ENCODE measurements at regions not wholly inside any gene's neighbourhood (a gene's known extent, or its start where the extent isn't known, plus 50 kb on each side); places are given as distances from the start of the nearest gene placed in this dataset.
"Not testable (repeated sequence)": the region's sequence is repeated elsewhere in the genome, so short reads cannot be mapped to it uniquely, and the experiment has no call there.

DNA sequence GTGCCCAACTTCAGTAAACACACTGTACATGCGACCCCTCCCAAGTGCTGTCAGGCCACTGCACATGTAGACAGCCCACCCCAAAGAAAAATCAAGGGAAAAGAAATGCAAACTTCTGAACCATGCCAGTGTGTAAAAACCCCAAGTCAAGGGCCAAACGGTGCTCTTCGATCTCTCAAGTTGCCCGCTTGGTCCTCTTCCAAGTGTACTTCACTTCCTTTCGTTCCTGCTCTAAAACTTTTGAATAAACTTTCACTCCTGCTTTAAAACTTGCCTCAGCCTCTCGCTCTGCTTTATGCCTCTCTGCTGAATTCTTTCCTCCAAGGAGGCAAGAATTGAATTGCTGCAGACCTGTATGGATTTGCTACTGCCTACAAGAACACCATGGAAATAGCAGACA lies 600.7 kb downstream of the KCTD12 start:
- TF ChIP-seq, protein P1, sequence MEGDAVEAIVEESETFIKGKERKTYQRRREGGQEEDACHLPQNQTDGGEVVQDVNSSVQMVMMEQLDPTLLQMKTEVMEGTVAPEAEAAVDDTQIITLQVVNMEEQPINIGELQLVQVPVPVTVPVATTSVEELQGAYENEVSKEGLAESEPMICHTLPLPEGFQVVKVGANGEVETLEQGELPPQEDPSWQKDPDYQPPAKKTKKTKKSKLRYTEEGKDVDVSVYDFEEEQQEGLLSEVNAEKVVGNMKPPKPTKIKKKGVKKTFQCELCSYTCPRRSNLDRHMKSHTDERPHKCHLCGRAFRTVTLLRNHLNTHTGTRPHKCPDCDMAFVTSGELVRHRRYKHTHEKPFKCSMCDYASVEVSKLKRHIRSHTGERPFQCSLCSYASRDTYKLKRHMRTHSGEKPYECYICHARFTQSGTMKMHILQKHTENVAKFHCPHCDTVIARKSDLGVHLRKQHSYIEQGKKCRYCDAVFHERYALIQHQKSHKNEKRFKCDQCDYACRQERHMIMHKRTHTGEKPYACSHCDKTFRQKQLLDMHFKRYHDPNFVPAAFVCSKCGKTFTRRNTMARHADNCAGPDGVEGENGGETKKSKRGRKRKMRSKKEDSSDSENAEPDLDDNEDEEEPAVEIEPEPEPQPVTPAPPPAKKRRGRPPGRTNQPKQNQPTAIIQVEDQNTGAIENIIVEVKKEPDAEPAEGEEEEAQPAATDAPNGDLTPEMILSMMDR (IDR thresholded peaks at IDR 0.05; ENCODE audit: control extremely low read depth, extremely low read depth): no peak
- 67 to 86% methylated on average over 6 of the region's 6 CpGs for WGBS, 2 donors
- no peaks in the 10 kb centered on the region for H3K27me3 ChIP-seq (ENCODE audit: control insufficient read depth in 3 of 3, insufficient read depth in 3 of 3, low read length in 2 of 3)
- peaks cover 0 to 2% (median 0%) of the 10 kb centered on the region in 4 donors for H3K9me3 ChIP-seq (ENCODE audit: control insufficient read depth in 4 of 4, insufficient read depth in 3 of 4, low read length in 3 of 4)
- peaks cover 0 to 3% (median 0%) of the 10 kb centered on the region in 5 donors for H3K4me1 ChIP-seq (ENCODE audit: control insufficient read depth in 5 of 5, insufficient read depth in 5 of 5, low read length in 5 of 5)
- H3K36me3 ChIP-seq (ENCODE audit: control insufficient read depth in 4 of 4, insufficient read depth in 4 of 4, low read length in 4 of 4): no peaks in the 10 kb centered on the region
- H3K27ac ChIP-seq (ENCODE audit: low read depth in 1 of 2, low read length in 1 of 2): peak overlapping the region in 1 of 2 donors; percentile 31
- H3K4me3 ChIP-seq: no peak overlapping the region
- no peak overlapping the region for H3K9ac ChIP-seq (ENCODE audit: insufficient read depth in 1 of 2, low read length in 2 of 2)
- DNase-seq (no peak), ATAC-seq (ENCODE audit: insufficient read depth, low FRiP score) (no peak)

DNA sequence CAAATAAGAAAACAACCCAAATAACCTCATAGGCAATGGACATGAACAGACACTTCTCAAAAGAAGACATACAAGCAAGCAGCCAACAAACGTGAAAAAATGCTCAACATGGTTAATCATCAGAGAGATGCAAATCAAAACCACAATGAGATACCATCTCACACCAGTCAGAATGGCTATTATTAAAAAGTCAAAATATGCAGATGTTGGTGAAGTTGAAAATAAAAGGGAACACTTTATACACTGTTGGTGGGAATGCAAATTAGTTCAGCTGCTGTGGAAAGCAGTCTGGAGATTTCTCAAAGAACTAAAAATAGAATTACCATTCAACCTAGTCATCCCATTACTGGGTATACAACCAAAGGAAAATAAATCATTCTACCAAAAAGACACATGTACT lies 606.4 kb downstream of the KCTD12 start:
- H3K9me3 ChIP-seq (ENCODE audit: control insufficient read depth in 4 of 4, insufficient read depth in 3 of 4, low read length in 3 of 4); H3K9ac ChIP-seq (ENCODE audit: insufficient read depth in 1 of 2, low read length in 2 of 2); H3K4me3 ChIP-seq; H3K4me1 ChIP-seq (ENCODE audit: control insufficient read depth in 5 of 5, insufficient read depth in 5 of 5, low read length in 5 of 5); H3K36me3 ChIP-seq (ENCODE audit: control insufficient read depth in 4 of 4, insufficient read depth in 4 of 4, low read length in 4 of 4); H3K27me3 ChIP-seq (ENCODE audit: control insufficient read depth in 3 of 3, insufficient read depth in 3 of 3, low read length in 2 of 3); DNase-seq; H3K27ac ChIP-seq (ENCODE audit: low read depth in 1 of 2, low read length in 1 of 2); ATAC-seq (ENCODE audit: insufficient read depth, low FRiP score): not testable (repeated sequence)
- 70 to 82% methylated on average over 1 of the region's 1 CpG for WGBS, 2 donors

DNA sequence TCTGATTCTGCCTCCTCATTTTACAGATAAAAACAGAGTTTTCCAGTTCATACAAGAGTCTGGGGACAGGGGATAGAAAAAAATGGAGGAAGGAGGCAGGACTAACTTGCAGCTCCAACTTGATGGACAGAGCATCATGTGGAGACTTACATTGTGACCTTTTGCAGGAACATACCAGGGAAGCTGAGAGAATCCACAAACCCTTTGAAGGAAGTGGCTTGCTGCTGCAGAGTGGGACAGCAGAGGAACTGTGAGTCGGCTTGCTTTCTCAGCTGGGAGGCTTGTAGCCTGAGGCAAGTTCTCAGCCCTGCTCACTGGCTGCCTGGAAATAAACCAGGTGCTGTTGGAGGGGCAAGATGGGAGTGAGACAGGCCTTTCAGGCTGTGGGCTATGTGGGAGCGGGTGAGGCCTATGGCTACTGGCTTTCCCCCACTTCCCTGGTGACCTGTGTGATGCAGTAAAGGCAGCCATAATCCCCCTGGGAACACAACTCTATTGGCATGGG lies 614.4 kb downstream of the KCTD12 start:
- no peak for DNase-seq
- Histone ChIP-seq H3K4me3 (no peak overlapping the region), H3K36me3 (ENCODE audit: control insufficient read depth in 4 of 4, insufficient read depth in 4 of 4, low read length in 4 of 4) (no peaks in the 10 kb centered on the region), H3K27me3 (ENCODE audit: control insufficient read depth in 3 of 3, insufficient read depth in 3 of 3, low read length in 2 of 3) (no peaks in the 10 kb centered on the region), H3K9ac (ENCODE audit: insufficient read depth in 1 of 2, low read length in 2 of 2) (no peak overlapping the region), H3K27ac (ENCODE audit: low read depth in 1 of 2, low read length in 1 of 2) (no peak overlapping the region), H3K4me1 (ENCODE audit: control insufficient read depth in 5 of 5, insufficient read depth in 5 of 5, low read length in 5 of 5) (peaks cover 0 to 6% (median 0%) of the 10 kb centered on the region in 5 donors), H3K9me3 (ENCODE audit: control insufficient read depth in 4 of 4, insufficient read depth in 3 of 4, low read length in 3 of 4) (peaks cover 0 to 9% (median 0%) of the 10 kb centered on the region in 4 donors)
- TF ChIP-seq, protein P1 (IDR thresholded peaks at IDR 0.05; ENCODE audit: control extremely low read depth, extremely low read depth): no peak
- no peak for ATAC-seq (ENCODE audit: insufficient read depth, low FRiP score)
- 82 to 93% methylated on average over 2 of the region's 2 CpGs for WGBS, 2 donors

DNA sequence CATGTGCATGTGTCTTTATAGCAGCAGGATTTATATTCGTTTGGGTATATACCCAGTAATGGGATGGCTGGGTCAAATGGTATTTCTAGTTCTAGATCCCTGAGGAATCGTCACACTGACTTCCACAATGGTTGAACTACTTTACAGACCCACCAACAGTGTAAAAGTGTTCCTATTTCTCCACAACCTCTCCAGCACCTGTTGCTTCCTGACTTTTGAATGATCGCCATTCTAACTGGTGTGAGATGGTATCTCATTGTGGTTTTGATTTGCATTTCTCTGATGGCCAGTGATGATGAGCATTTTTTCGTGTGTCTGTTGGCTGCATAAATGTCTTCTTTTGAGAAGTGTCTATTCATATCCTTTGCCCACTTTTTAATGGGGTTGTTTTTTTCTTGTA lies 617.9 kb downstream of the KCTD12 start:
- 87 to 95% methylated on average over 3 to 4 of the region's 4 CpGs for WGBS, 2 donors
- not testable (repeated sequence) for ATAC-seq (ENCODE audit: insufficient read depth, low FRiP score)

More for the DNA sequence above, 617.9 kb downstream of the KCTD12 start:
- H3K9ac ChIP-seq (ENCODE audit: insufficient read depth in 1 of 2, low read length in 2 of 2); H3K4me3 ChIP-seq; DNase-seq; H3K4me1 ChIP-seq (ENCODE audit: control insufficient read depth in 5 of 5, insufficient read depth in 5 of 5, low read length in 5 of 5); H3K36me3 ChIP-seq (ENCODE audit: control insufficient read depth in 4 of 4, insufficient read depth in 4 of 4, low read length in 4 of 4); H3K27ac ChIP-seq (ENCODE audit: low read depth in 1 of 2, low read length in 1 of 2); H3K27me3 ChIP-seq (ENCODE audit: control insufficient read depth in 3 of 3, insufficient read depth in 3 of 3, low read length in 2 of 3); H3K9me3 ChIP-seq (ENCODE audit: control insufficient read depth in 4 of 4, insufficient read depth in 3 of 4, low read length in 3 of 4): not testable (repeated sequence)

All from lung (tissue), 11 donors.